K562 (cell line): ENCODE measurements at regions not wholly inside any gene's neighbourhood (a gene's known extent, or its start where the extent isn't known, plus 50 kb on each side); places are given as distances from the start of the nearest gene placed in this dataset.

Source experiments
- CHD2 ChIP-seq: IDR thresholded peaks from 2 replicates; pipeline ENCODE4 v1.6.1; 2011; ENCODE audit warnings: low read depth, low read length
- CTCF ChIP-seq, 3 experiments: IDR thresholded peaks in 2 of 3; conservative IDR thresholded peaks in 1 of 3; 2 replicates each; pipeline ENCODE4 v1.5.1; 2011 to 2012; ENCODE audit warnings: low read length in 3 of 3, mild to moderate bottlenecking in 3 of 3, control low read depth in 2 of 3, improper control_type of control experiment in 1 of 3, inconsistent platforms in 1 of 3, low read depth in 1 of 3, mixed read lengths in 1 of 3, moderate library complexity in 1 of 3; ENCODE audit not compliant: insufficient read depth in 2 of 3
- EP300 ChIP-seq: IDR thresholded peaks from 2 replicates; pipeline ENCODE4 v1.6.1; 2012; ENCODE audit warnings: low read length, improper control_type of control experiment
- EZH2 ChIP-seq: IDR thresholded peaks from 2 replicates; pipeline ENCODE4 v1.6.1; 2012; ENCODE audit warnings: low read depth, mild to moderate bottlenecking, inconsistent platforms, low read length, borderline replicate concordance
- MXI1 ChIP-seq: IDR thresholded peaks from 2 replicates; pipeline ENCODE4 v1.6.1; 2011; ENCODE audit warnings: low read depth, mild to moderate bottlenecking, improper control_type of control experiment, low read length
- NFIC ChIP-seq: fragments of 450-650 bp; IDR thresholded peaks from 2 replicates; pipeline ENCODE4 v1.6.1; 2017; ENCODE audit warnings: mild to moderate bottlenecking, inconsistent platforms
- NR2F6 ChIP-seq: fragments of 450-650 bp; formaldehyde crosslinking; IDR thresholded peaks from 2 replicates; pipeline ENCODE4 v1.4.0; 2020; ENCODE audit warnings: mild to moderate bottlenecking
- SIN3A ChIP-seq, 2 experiments: fragments of 150-350 bp in 1 of 2; IDR thresholded peaks; 2 replicates each; pipeline ENCODE4 v1.6.1; 2011 to 2016; ENCODE audit warnings: borderline replicate concordance in 2 of 2, low read depth in 2 of 2, low read length in 2 of 2, mild to moderate bottlenecking in 2 of 2, moderate library complexity in 2 of 2; ENCODE audit not compliant: control insufficient read depth in 1 of 2
- ZC3H11A ChIP-seq: IDR thresholded peaks from 2 replicates; pipeline ENCODE4 v1.6.1; 2012; ENCODE audit warnings: low read depth, low read length, improper control_type of control experiment
- ZFPM2 ChIP-seq: fragments of 250-450 bp; sonication (Bioruptor Pico); IDR thresholded peaks from 2 replicates; pipeline ENCODE4 v1.5.1; 2022; ENCODE audit warnings: mild to moderate bottlenecking
- ZNF146 ChIP-seq: IDR thresholded peaks from one replicate; pipeline ENCODE4 v1.6.1; 2018; ENCODE audit warnings: missing compliant biosample characterization; ENCODE audit not compliant: unreplicated experiment
- ZNF24 ChIP-seq: fragments of 450-650 bp; IDR thresholded peaks from 2 replicates; pipeline ENCODE4 v1.6.1; 2016

DNA sequence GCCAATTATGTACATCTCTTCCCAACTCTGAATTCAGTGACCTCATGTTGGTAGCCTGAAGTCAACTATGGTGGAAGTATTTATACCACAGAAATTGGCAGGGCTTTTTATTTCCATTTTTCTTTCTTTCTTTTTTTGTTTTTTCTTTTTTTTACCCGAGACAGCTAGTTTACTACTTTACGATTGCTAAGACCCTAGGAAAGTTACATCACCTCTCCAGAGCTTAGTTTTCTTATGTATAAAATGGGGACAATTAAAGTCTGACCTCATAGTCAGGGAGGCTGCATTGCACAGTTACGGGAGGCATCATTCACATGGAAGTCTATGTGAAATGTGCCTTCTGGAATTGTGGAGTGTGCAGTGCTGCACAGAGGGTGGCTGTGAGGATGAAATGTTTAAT, 194.3 kb downstream of the MTX2 start:
- no peak for TF ChIP-seq CTCF (IDR thresholded peaks at IDR 0.05 in 2 of 3, conservative IDR thresholded peaks at IDR 0.05 in 1 of 3; ENCODE audit: insufficient read depth in 2 of 3, low read depth in 1 of 3, low read length in 3 of 3)
- no peak for TF ChIP-seq ZC3H11A
- no peak for TF ChIP-seq ZNF146
- no peak for TF ChIP-seq NR2F6 (CRISPR knock-in tag)
- no peak for TF ChIP-seq ZNF24
- TF ChIP-seq CHD2 = no peak
- no peak for TF ChIP-seq ZFPM2 (CRISPR knock-in tag)
- no peak for TF ChIP-seq EP300
- no peak for TF ChIP-seq MXI1
- no peak for TF ChIP-seq EZH2
- no peak for TF ChIP-seq SIN3A (IDR thresholded peaks at IDR 0.05; ENCODE audit: borderline replicate concordance in 2 of 2, control insufficient read depth in 1 of 2, low read depth in 2 of 2, low read length in 2 of 2)
- no peak for TF ChIP-seq NFIC
